Loucy (cell line): ENCODE measurements at regions not wholly inside any gene's neighbourhood (a gene's known extent, or its start where the extent isn't known, plus 50 kb on each side); places are given as distances from the start of the nearest gene placed in this dataset.

ENCODE experiments used
- CTCF ChIP-seq: fragments of 200-600 bp; sonication (generic); conservative IDR thresholded peaks from 2 replicates; pipeline ENCODE4 v1.5.1; 2014; ENCODE audit warnings: mild to moderate bottlenecking, antibody characterized with exemption, low read length
- EZH2phosphoT487 ChIP-seq: fragments of 200-600 bp; IDR thresholded peaks from 2 replicates; pipeline ENCODE4 v1.6.1; 2018; ENCODE audit warnings: antibody characterized with exemption, mild to moderate bottlenecking, moderate library complexity, borderline replicate concordance

GRCh38 chr12:76247992-76248391 is 100.2 kb downstream of the BBS10 start:
- no peak for TF ChIP-seq CTCF
- no peak for TF ChIP-seq EZH2phosphoT487
